Iris pigment epithelial cell (primary cell): ENCODE measurements at regions not wholly inside any gene's neighbourhood (a gene's known extent, or its start where the extent isn't known, plus 50 kb on each side); places are given as distances from the start of the nearest gene placed in this dataset.
"Not testable (repeated sequence)": the region's sequence is repeated elsewhere in the genome, so short reads cannot be mapped to it uniquely, and the experiment has no call there.

Experiments used
- DNase-seq: peaks from one replicate; pipeline ENCODE4 v3.0.0-alpha.2; 2011; ENCODE audit warnings: low read depth

- no peak for DNase-seq
Measured at GRCh38 chr3:177899275-177900067, 636.8 kb upstream of the KCNMB2 start.

- DNase-seq, result no peak
Measured at GRCh38 chr3:177902876-177903275, 633.4 kb upstream of the KCNMB2 start.

- DNase-seq, result peak; percentile 83
Measured at GRCh38 chr3:177904621-177905020, 631.6 kb upstream of the KCNMB2 start.

- DNase-seq, result peak; percentile 97
Measured at GRCh38 chr3:177905173-177906125, 630.8 kb upstream of the KCNMB2 start.

GRCh38 chr3:177906126-177906511, 630.1 kb upstream of the KCNMB2 start:
- DNase-seq, result peak; percentile 91

GRCh38 chr3:177906578-177907229, 629.5 kb upstream of the KCNMB2 start:
- DNase-seq, result peak; percentile 46

- DNase-seq, result not testable (repeated sequence)
Measured at GRCh38 chr3:177909530-177909929, 626.7 kb upstream of the KCNMB2 start.

- no peak for DNase-seq
Measured at GRCh38 chr3:177914224-177914623, 622.0 kb upstream of the KCNMB2 start.

GRCh38 chr3:177916461-177916860, 619.8 kb upstream of the KCNMB2 start:
- DNase-seq, result no peak

GRCh38 chr3:177917234-177917861, 618.9 kb upstream of the KCNMB2 start:
- no peak for DNase-seq

- DNase-seq, result no peak
Measured at GRCh38 chr3:177921153-177921552, 615.1 kb upstream of the KCNMB2 start.

GRCh38 chr3:177924261-177924660, 612.0 kb upstream of the KCNMB2 start:
- no peak for DNase-seq

GRCh38 chr3:177928172-177928873, 607.9 kb upstream of the KCNMB2 start:
- DNase-seq, result peak; percentile 68

GRCh38 chr3:177929310-177929709, 606.9 kb upstream of the KCNMB2 start:
- DNase-seq, result peak; percentile 59

- DNase-seq, result no peak
Measured at GRCh38 chr3:177930771-177931170, 605.5 kb upstream of the KCNMB2 start.

GRCh38 chr3:177931346-177931745, 604.9 kb upstream of the KCNMB2 start:
- no peak for DNase-seq

GRCh38 chr3:177932346-177932745, 603.9 kb upstream of the KCNMB2 start:
- DNase-seq, result no peak

- peak; percentile 61 for DNase-seq
Measured at GRCh38 chr3:177932750-177933660, 603.2 kb upstream of the KCNMB2 start.

- peak; percentile 97 for DNase-seq
Measured at GRCh38 chr3:177934001-177934891, 602.0 kb upstream of the KCNMB2 start.
